Ascending aorta (tissue), 2 donors: ENCODE measurements at regions not wholly inside any gene's neighbourhood (a gene's known extent, or its start where the extent isn't known, plus 50 kb on each side); places are given as distances from the start of the nearest gene placed in this dataset.

Experiments used
- DNase-seq, 2 donors: peaks; one replicate each; pipeline ENCODE4 v3.0.0-alpha.2; 2019; ENCODE audit warnings: low spot score in 2 of 2
- H3K27ac ChIP-seq, 2 donors: fragments of 200-600 bp; sonication (generic); one replicate each; pipeline ENCODE4 v1.5.1; 2016 to 2017; ENCODE audit warnings: mild to moderate bottlenecking in 1 of 2
- H3K27me3 ChIP-seq: fragments of 200-600 bp; sonication (generic); one replicate; pipeline ENCODE4 v1.5.1; 2017
- H3K36me3 ChIP-seq, 2 donors: fragments of 200-600 bp; sonication (generic); one replicate each; pipeline ENCODE4 v1.5.1; 2016
- H3K4me1 ChIP-seq, 2 donors: fragments of 200-600 bp; sonication (generic); one replicate each; pipeline ENCODE4 v1.5.1; 2016 to 2017; ENCODE audit warnings: mild to moderate bottlenecking in 1 of 2
- H3K4me3 ChIP-seq, 2 donors: fragments of 200-600 bp; sonication (generic); one replicate each; pipeline ENCODE4 v1.5.1; 2016 to 2017; ENCODE audit warnings: mild to moderate bottlenecking in 1 of 2
- H3K9me3 ChIP-seq, 2 donors: fragments of 200-600 bp; sonication (generic); one replicate each; pipeline ENCODE4 v1.5.1; 2016
- CTCF ChIP-seq, 3 experiments: fragments of 200-600 bp in 2 of 3; fragments of 450-650 bp in 1 of 3; sonication (generic) in 2 of 3; IDR thresholded peaks; one replicate each; pipeline ENCODE4 v1.5.1; 2016 to 2019; ENCODE audit warnings: antibody characterized with exemption in 3 of 3, mild to moderate bottlenecking in 1 of 3, moderate library complexity in 1 of 3
- intact Hi-C: fragments of 100-400 bp; cut with DNase I; formaldehyde crosslinking; loops from one replicate; pipeline ENCODE4 v1.15.1; 2023

GRCh38 chr14:42334931-42335330 is 728.3 kb downstream of the LRFN5 start:
- no peak for DNase-seq
- Histone ChIP-seq H3K36me3 (no peaks in the 10 kb centered on the region), H3K4me1 (no peaks in the 10 kb centered on the region), H3K27me3 (no peaks in the 10 kb centered on the region), H3K4me3 (no peak overlapping the region), H3K9me3 (no peaks in the 10 kb centered on the region), H3K27ac (no peak overlapping the region)
- intact Hi-C loops, result no loop called here
- TF ChIP-seq CTCF (IDR thresholded peaks at IDR 0.05), result no peak

DNA sequence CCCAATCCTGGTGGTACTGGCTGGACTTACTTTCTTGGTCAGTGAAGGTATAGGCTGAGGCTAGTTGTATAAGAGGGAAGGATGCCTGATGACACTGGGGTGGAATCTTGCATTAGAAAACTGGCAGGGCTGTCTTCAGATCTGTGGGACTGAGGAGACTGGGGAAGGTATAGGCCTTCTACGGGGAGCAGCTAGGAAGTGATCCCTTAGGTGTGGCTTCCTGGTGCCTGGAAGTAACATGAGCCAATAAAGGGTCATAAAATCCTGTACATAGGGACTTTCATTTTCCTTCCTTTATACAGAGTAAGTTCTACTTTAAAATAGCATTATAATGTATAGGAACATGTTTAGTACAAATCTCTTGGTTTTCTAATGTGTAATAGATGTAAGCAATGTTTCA is 716.8 kb downstream of the LRFN5 start:
- no peak overlapping the region for H3K27ac ChIP-seq
- intact Hi-C loops, result no loop called here
- no peaks in the 10 kb centered on the region for H3K36me3 ChIP-seq
- no peak overlapping the region for H3K4me3 ChIP-seq
- H3K9me3 ChIP-seq, result no peaks in the 10 kb centered on the region
- no peaks in the 10 kb centered on the region for H3K4me1 ChIP-seq
- no peak for DNase-seq
- no peaks in the 10 kb centered on the region for H3K27me3 ChIP-seq
- TF ChIP-seq CTCF (IDR thresholded peaks at IDR 0.05), result no peak

- no peak overlapping the region for H3K27ac ChIP-seq
- no peak overlapping the region for H3K4me3 ChIP-seq
- H3K36me3 ChIP-seq, result no peaks in the 10 kb centered on the region
- no peaks in the 10 kb centered on the region for H3K4me1 ChIP-seq
- no peak for DNase-seq
- H3K9me3 ChIP-seq, result no peaks in the 10 kb centered on the region
- no peak for TF ChIP-seq CTCF (IDR thresholded peaks at IDR 0.05)
- intact Hi-C loops, result no loop called here
- no peaks in the 10 kb centered on the region for H3K27me3 ChIP-seq
These were observed 716.0 kb downstream of the LRFN5 start for GRCh38 chr14:42322531-42323284.

DNA sequence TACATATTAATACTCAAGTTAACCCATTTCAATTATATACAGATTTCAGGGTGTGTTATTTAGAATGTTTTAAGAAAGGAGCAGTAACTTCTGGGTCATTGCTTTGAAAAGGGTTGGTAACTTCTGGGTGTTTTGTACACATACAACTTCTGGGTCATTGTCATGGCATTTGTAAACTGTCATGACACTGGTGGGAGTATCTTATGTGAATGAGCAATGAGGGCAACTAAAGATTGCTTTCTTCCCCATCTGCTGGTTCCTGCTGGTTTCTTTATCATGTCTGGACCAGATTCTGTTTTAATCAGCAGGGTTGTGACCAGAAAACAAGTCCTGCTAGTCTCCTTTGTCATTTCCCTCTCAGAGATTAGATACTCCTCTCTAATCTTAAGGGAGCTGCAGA is 713.3 kb downstream of the LRFN5 start:
- Histone ChIP-seq H3K27ac (no peak overlapping the region), H3K9me3 (no peaks in the 10 kb centered on the region), H3K4me1 (no peaks in the 10 kb centered on the region), H3K27me3 (no peaks in the 10 kb centered on the region), H3K36me3 (no peaks in the 10 kb centered on the region), H3K4me3 (no peak overlapping the region)
- no peak for DNase-seq
- no peak for TF ChIP-seq CTCF (IDR thresholded peaks at IDR 0.05)
- intact Hi-C loops, result no loop called here

GRCh38 chr14:42316693-42317092 is 710.0 kb downstream of the LRFN5 start:
- TF ChIP-seq CTCF (IDR thresholded peaks at IDR 0.05), result no peak
- DNase-seq, result no peak
- no peaks in the 10 kb centered on the region for H3K4me1 ChIP-seq

GRCh38 chr14:42311876-42312275 is 705.2 kb downstream of the LRFN5 start:
- no peaks in the 10 kb centered on the region for H3K4me1 ChIP-seq
- H3K9me3 ChIP-seq, result peaks cover 0 to 15% of the 10 kb centered on the region in 2 donors
- no peaks in the 10 kb centered on the region for H3K27me3 ChIP-seq
- no peak overlapping the region for H3K4me3 ChIP-seq
- no peaks in the 10 kb centered on the region for H3K36me3 ChIP-seq
- no peak for TF ChIP-seq CTCF (IDR thresholded peaks at IDR 0.05)
- intact Hi-C loops, result no loop called here
- H3K27ac ChIP-seq, result no peak overlapping the region
- DNase-seq, result no peak

More at GRCh38 chr14:42316693-42317092, 710.0 kb downstream of the LRFN5 start:
- Histone ChIP-seq H3K4me3 (no peak overlapping the region), H3K27me3 (no peaks in the 10 kb centered on the region), H3K27ac (no peak overlapping the region), H3K9me3 (no peaks in the 10 kb centered on the region), H3K36me3 (no peaks in the 10 kb centered on the region)
- intact Hi-C loops, result no loop called here
